ENCODE measurements at regions not wholly inside any gene's neighbourhood (a gene's known extent, or its start where the extent isn't known, plus 50 kb on each side); places are given as distances from the start of the nearest gene placed in this dataset.

DNA sequence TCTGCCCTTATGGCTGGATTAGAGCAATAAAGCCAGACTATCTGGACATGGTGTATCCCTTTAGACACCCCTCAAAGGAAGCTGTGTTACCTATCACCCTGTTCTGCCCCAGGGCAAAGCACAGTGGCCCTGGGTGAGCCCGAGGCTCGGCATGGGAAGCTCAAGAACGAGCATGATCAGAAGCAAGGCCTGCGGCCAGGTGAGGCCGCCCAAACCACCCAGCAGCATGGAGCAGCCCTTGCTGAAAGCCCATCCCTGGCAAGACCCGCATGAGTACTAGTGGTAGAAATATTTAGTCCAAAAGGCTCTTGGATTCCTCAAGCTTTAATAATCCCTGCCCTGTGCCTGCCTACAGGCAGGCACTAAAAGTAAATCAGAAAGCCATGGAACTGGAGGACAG is 261.1 kb downstream of the MEX3B start:
- TF ChIP-seq, protein P1, sequence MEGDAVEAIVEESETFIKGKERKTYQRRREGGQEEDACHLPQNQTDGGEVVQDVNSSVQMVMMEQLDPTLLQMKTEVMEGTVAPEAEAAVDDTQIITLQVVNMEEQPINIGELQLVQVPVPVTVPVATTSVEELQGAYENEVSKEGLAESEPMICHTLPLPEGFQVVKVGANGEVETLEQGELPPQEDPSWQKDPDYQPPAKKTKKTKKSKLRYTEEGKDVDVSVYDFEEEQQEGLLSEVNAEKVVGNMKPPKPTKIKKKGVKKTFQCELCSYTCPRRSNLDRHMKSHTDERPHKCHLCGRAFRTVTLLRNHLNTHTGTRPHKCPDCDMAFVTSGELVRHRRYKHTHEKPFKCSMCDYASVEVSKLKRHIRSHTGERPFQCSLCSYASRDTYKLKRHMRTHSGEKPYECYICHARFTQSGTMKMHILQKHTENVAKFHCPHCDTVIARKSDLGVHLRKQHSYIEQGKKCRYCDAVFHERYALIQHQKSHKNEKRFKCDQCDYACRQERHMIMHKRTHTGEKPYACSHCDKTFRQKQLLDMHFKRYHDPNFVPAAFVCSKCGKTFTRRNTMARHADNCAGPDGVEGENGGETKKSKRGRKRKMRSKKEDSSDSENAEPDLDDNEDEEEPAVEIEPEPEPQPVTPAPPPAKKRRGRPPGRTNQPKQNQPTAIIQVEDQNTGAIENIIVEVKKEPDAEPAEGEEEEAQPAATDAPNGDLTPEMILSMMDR (IDR thresholded peaks at IDR 0.05) = no peak
- no peak for TF ChIP-seq POLR2A (IDR thresholded peaks at IDR 0.05)

Measured in transverse colon (tissue), 3 donors.